ENCODE measurements at regions not wholly inside any gene's neighbourhood (a gene's known extent, or its start where the extent isn't known, plus 50 kb on each side); places are given as distances from the start of the nearest gene placed in this dataset.

DNA sequence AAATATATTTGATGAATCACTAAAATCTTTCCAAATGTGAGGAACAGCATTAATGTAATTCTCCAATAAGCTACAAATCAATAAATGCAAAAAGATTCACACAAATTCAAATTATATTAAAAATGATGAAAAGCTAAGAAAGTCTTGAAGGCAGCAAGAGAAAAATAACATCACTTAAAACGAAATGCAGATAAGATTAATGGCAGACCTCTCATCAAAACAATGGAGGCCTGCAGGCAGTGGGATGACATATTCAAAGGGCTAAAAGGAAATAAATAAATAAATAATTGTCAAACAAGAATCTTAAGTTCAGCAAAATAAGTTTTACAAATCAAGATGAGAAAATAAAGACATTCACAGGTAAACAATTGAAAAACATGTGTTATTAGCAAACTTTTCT is 952.1 kb downstream of the SLITRK6 start:
- H3K9me3 Mint-ChIP-seq, result peaks cover 0 to 13% (median 3%) of the 10 kb centered on the region in 5 donors
- H3K4me3 Mint-ChIP-seq, result no peak overlapping the region
- H3K36me3 Mint-ChIP-seq, result no peaks in the 10 kb centered on the region
- CTCF ChIA-PET, result no interaction called here
- no peaks in the 10 kb centered on the region for H3K27me3 Mint-ChIP-seq
- no peaks in the 10 kb centered on the region for H3K9me3 ChIP-seq (ENCODE audit: low read length)
- H3K4me1 ChIP-seq (ENCODE audit: insufficient read depth, low read length), result no peaks in the 10 kb centered on the region
- no peak overlapping the region for H3K27ac ChIP-seq (ENCODE audit: low read depth, low read length)
- no peaks in the 10 kb centered on the region for H3K4me1 Mint-ChIP-seq
- H3K36me3 ChIP-seq (ENCODE audit: insufficient read depth, low read length), result no peaks in the 10 kb centered on the region
- DNase-seq, result no peak
- H3K27ac Mint-ChIP-seq, result no peak overlapping the region
- no peaks in the 10 kb centered on the region for H3K27me3 ChIP-seq (ENCODE audit: insufficient read depth, low read length, poor library complexity, severe bottlenecking)
- POLR2A ChIA-PET, result no interaction called here
- no peak overlapping the region for H3K4me3 ChIP-seq (ENCODE audit: low read length)

DNA sequence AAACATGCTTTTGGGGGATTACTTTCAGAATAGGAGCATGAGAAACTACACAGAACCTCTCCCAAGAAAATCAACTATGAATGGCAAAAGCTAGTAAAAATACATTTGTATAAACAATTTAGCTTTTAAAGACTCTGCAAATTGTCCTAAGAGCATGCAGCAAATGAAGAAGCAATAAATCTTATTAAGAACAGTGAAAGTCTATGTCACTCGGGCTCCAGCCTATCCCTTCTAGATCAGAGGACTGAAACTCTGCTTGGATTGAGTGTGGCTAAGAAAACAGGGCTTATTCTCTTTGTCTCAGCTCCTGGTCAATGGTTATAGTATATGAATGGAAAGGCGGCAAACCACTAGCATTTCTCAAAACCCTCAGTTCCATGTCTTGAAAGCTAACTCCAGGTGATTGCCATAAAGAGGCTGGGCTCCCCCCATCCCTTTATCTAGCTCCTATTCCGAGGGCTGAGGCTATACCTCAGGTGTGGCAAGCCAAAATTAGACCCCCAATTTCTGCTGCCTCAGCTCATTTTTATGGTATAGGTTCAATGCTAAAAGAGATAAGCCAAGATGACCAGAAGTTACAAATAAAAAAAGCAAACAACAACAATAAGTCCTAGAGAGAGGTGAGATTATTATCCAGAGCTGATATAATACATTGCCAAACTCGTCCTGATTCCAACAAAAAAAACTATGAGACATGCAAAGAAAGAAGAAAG is 953.2 kb downstream of the SLITRK6 start:
- no peaks in the 10 kb centered on the region for H3K9me3 ChIP-seq (ENCODE audit: low read length)
- no peak overlapping the region for H3K4me3 Mint-ChIP-seq
- H3K27ac Mint-ChIP-seq, result no peak overlapping the region
- POLR2A ChIA-PET, result no interaction called here
- H3K9me3 Mint-ChIP-seq, result peaks cover 0 to 13% (median 3%) of the 10 kb centered on the region in 5 donors
- H3K27me3 Mint-ChIP-seq, result no peaks in the 10 kb centered on the region
- no peaks in the 10 kb centered on the region for H3K4me1 ChIP-seq (ENCODE audit: insufficient read depth, low read length)
- H3K4me1 Mint-ChIP-seq, result no peaks in the 10 kb centered on the region
- H3K27ac ChIP-seq (ENCODE audit: low read depth, low read length), result no peak overlapping the region
- no peaks in the 10 kb centered on the region for H3K27me3 ChIP-seq (ENCODE audit: insufficient read depth, low read length, poor library complexity, severe bottlenecking)
- no peak overlapping the region for H3K4me3 ChIP-seq (ENCODE audit: low read length)
- no peaks in the 10 kb centered on the region for H3K36me3 ChIP-seq (ENCODE audit: insufficient read depth, low read length)
- DNase-seq, result no peak
- CTCF ChIA-PET, result no interaction called here
- H3K36me3 Mint-ChIP-seq, result no peaks in the 10 kb centered on the region

DNA sequence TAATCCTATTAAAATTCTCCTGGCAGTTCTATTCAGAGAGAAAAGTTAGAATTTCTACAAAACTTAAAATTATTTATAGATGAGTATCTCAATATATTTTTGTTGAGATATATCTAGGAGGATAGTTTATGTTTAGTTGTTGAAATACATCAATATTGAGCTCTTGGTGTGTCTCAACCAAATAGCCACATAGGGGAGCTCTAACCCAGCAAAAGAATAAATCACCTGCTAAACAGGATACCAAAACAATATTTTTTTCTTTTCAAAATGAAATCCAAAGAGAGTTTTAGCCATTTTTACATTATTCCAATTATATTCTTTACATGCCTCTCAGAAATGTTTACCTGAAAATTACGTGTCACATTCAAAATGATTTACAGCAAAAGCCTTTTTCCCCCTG is 954.7 kb downstream of the SLITRK6 start:
- H3K36me3 Mint-ChIP-seq, result no peaks in the 10 kb centered on the region

DNA sequence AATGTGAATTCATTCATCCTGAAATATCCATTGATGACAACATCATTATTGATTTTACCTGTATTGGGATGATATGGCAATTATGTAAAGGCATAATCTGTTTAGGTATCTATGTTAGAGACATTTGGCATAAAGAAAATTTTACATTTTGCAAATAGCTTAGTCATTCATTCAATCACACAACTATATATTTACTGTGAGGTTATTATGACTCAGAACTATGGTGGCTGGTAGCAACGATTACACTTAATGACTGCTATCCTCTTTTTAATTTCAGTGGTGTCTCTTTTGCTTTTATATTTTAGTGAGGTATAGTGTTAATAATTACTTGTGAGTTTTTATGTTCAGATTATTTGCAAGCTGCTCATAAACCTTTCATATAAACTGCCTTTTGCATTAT is 955.9 kb downstream of the SLITRK6 start:
- Mint-ChIP-seq H3K9me3 (peaks cover 0 to 8% (median 3%) of the 10 kb centered on the region in 5 donors), H3K4me1 (no peaks in the 10 kb centered on the region), H3K36me3 (no peaks in the 10 kb centered on the region), H3K4me3 (no peak overlapping the region), H3K27ac (no peak overlapping the region), H3K27me3 (no peaks in the 10 kb centered on the region)
- Histone ChIP-seq H3K27me3 (ENCODE audit: insufficient read depth, low read length, poor library complexity, severe bottlenecking) (no peaks in the 10 kb centered on the region), H3K4me1 (ENCODE audit: insufficient read depth, low read length) (no peaks in the 10 kb centered on the region), H3K4me3 (ENCODE audit: low read length) (no peak overlapping the region), H3K36me3 (ENCODE audit: insufficient read depth, low read length) (no peaks in the 10 kb centered on the region), H3K27ac (ENCODE audit: low read depth, low read length) (no peak overlapping the region), H3K9me3 (ENCODE audit: low read length) (no peaks in the 10 kb centered on the region)
- ChIA-PET CTCF (no interaction called here), POLR2A (no interaction called here)
- DNase-seq, result no peak

More for the DNA sequence above, 954.7 kb downstream of the SLITRK6 start:
- Histone ChIP-seq H3K4me3 (ENCODE audit: low read length) (no peak overlapping the region), H3K9me3 (ENCODE audit: low read length) (no peaks in the 10 kb centered on the region), H3K27me3 (ENCODE audit: insufficient read depth, low read length, poor library complexity, severe bottlenecking) (no peaks in the 10 kb centered on the region), H3K36me3 (ENCODE audit: insufficient read depth, low read length) (no peaks in the 10 kb centered on the region), H3K27ac (ENCODE audit: low read depth, low read length) (no peak overlapping the region), H3K4me1 (ENCODE audit: insufficient read depth, low read length) (no peaks in the 10 kb centered on the region)
- no peak overlapping the region for H3K27ac Mint-ChIP-seq
- no peak overlapping the region for H3K4me3 Mint-ChIP-seq
- DNase-seq, result no peak
- peaks cover 0 to 13% (median 3%) of the 10 kb centered on the region in 5 donors for H3K9me3 Mint-ChIP-seq
- ChIA-PET CTCF (no interaction called here), POLR2A (no interaction called here)
- H3K27me3 Mint-ChIP-seq, result no peaks in the 10 kb centered on the region
- H3K4me1 Mint-ChIP-seq, result no peaks in the 10 kb centered on the region

DNA sequence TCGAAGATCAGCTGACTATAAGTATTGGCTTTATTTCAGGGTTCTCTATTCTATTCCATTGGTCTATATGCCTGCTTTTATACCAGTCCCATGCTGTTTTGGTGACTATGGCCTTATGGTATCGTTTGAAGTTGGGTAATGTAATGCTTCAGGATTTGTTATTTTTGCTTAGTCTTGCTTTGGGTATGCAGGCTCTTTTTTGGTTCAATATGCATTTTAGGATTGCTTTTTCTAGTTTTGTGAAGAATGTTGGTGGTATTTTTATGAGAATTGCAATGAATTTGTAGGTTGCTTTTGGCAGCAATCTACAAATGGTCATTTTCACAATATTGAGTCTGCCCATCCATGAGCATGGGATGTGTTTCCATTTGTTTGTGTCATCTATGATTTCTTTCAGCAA is 951.9 kb upstream of the SLITRK1 start:
- Histone ChIP-seq H3K4me3 (ENCODE audit: low read length) (no peak overlapping the region), H3K36me3 (ENCODE audit: insufficient read depth, low read length) (no peaks in the 10 kb centered on the region), H3K9me3 (ENCODE audit: low read length) (no peaks in the 10 kb centered on the region), H3K4me1 (ENCODE audit: insufficient read depth, low read length) (no peaks in the 10 kb centered on the region), H3K27me3 (ENCODE audit: insufficient read depth, low read length, poor library complexity, severe bottlenecking) (no peaks in the 10 kb centered on the region), H3K27ac (ENCODE audit: low read depth, low read length) (no peak overlapping the region)
- no peak for DNase-seq
- Mint-ChIP-seq H3K4me1 (no peaks in the 10 kb centered on the region), H3K27ac (no peak overlapping the region), H3K27me3 (no peaks in the 10 kb centered on the region), H3K9me3 (peaks cover 0 to 10% (median 2%) of the 10 kb centered on the region in 5 donors), H3K36me3 (no peaks in the 10 kb centered on the region), H3K4me3 (no peak overlapping the region)
- POLR2A ChIA-PET, result no interaction called here
- CTCF ChIA-PET, result no interaction called here

DNA sequence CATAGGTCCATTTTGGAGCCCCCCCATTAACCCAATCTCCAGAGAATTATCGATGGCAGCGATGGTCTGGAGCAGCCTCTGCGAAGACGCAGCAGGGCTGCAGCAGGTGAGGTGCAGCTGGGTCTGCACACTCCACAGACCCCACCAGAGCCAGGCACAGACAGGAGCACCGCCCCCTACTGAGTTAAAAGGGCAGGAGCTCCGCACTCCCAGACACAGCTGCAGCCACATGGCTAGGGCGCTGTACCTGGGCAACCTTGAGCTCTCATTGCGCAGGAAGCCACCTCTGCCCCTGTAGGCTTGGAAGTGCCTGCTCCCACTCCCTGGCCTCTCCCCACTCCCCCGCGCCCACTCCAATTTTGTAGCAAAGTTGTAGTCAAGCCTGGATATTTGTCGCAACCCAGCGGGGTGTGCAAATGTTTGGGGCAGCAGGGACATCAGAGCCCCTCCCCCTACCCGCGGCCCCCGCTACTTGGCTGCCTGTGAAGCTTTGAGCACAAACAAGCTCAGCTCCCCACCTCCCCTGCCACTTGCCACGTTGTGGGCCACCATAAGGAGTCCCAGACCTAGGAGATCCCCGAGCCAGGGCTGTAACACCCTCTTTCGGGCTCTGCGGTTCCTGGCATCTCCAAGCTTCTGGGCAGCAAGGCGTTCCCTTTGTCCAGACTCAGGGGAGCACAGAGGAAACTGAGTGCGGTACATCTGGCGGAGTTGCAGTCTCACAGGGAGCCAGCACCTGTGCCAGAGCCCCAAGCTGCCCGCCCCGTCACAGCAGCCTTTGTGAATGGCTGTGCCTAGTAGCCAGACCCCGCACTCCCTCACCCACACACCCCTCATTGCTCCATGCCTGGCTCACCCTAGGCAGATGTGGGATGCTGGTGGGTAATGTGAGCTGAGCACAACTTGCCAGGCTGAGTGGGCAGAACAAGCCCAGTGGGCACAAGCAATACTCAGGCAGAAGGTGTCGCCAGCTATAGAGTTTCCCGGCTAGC is 949.7 kb upstream of the SLITRK1 start:
- H3K4me3 ChIP-seq (ENCODE audit: low read length), result no peak overlapping the region
- no peaks in the 10 kb centered on the region for H3K27me3 ChIP-seq (ENCODE audit: insufficient read depth, low read length, poor library complexity, severe bottlenecking)
- Mint-ChIP-seq H3K27me3 (no peaks in the 10 kb centered on the region), H3K36me3 (no peaks in the 10 kb centered on the region), H3K9me3 (peaks cover 0 to 10% (median 2%) of the 10 kb centered on the region in 5 donors), H3K27ac (no peak overlapping the region), H3K4me3 (no peak overlapping the region), H3K4me1 (no peaks in the 10 kb centered on the region)
- no peak overlapping the region for H3K27ac ChIP-seq (ENCODE audit: low read depth, low read length)
- H3K36me3 ChIP-seq (ENCODE audit: insufficient read depth, low read length), result no peaks in the 10 kb centered on the region
- POLR2A ChIA-PET, result no interaction called here
- peak in 1 of 5 donors; percentile 37 for DNase-seq
- H3K9me3 ChIP-seq (ENCODE audit: low read length), result no peaks in the 10 kb centered on the region
- CTCF ChIA-PET, result no interaction called here
- H3K4me1 ChIP-seq (ENCODE audit: insufficient read depth, low read length), result no peaks in the 10 kb centered on the region

DNA sequence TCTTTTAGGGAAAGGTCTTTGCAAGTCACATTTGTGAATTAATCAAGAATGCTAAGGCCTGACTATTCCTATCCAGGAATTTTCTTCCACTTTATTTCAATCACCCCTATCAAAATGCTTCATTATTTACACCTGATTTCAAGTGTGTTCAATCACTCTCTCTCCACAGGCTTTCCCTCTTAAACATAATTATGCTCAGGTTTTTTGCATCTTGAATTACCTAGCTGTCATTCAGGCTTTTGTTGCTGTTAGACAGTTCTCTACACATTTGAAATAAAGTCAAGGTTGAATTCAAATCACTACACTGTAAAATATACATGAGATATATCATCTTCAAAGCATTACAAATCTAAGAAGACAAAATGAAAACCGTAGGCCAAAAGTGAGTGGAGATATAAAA is 941.3 kb upstream of the SLITRK1 start:
- POLR2A ChIA-PET, result no interaction called here
- Histone ChIP-seq H3K36me3 (ENCODE audit: insufficient read depth, low read length) (no peaks in the 10 kb centered on the region), H3K9me3 (ENCODE audit: low read length) (no peaks in the 10 kb centered on the region), H3K27me3 (ENCODE audit: insufficient read depth, low read length, poor library complexity, severe bottlenecking) (no peaks in the 10 kb centered on the region), H3K4me3 (ENCODE audit: low read length) (no peak overlapping the region), H3K4me1 (ENCODE audit: insufficient read depth, low read length) (no peaks in the 10 kb centered on the region), H3K27ac (ENCODE audit: low read depth, low read length) (no peak overlapping the region)
- no peak for DNase-seq
- H3K27me3 Mint-ChIP-seq, result peaks cover 0 to 2% of the 10 kb centered on the region in 2 donors
- no peak overlapping the region for H3K27ac Mint-ChIP-seq
- CTCF ChIA-PET, result no interaction called here
- H3K4me1 Mint-ChIP-seq, result no peaks in the 10 kb centered on the region
- peaks cover 0 to 5% (median 0%) of the 10 kb centered on the region in 5 donors for H3K9me3 Mint-ChIP-seq
- no peaks in the 10 kb centered on the region for H3K36me3 Mint-ChIP-seq
- no peak overlapping the region for H3K4me3 Mint-ChIP-seq

DNA sequence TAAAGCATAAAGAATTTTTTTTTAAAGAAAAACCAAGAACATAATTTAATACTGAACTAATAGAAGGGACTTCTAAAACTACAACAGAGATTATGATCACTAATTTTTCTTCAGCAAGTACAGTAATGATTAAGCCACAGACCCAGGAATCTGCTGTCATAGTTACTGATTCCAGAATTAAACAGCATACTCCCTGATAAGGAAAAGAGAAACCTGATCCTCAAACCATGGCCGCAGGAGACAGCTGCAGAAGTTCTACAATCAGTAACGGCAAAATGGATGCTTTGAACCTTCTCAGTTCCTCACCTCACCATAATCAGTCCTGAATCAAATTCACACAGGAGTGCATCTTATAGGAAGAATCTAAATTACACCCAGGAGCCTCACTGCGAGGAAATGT is 939.0 kb upstream of the SLITRK1 start:
- CTCF ChIA-PET, result no interaction called here
- Histone ChIP-seq H3K27me3 (ENCODE audit: insufficient read depth, low read length, poor library complexity, severe bottlenecking) (no peaks in the 10 kb centered on the region), H3K27ac (ENCODE audit: low read depth, low read length) (no peak overlapping the region), H3K4me1 (ENCODE audit: insufficient read depth, low read length) (no peaks in the 10 kb centered on the region), H3K4me3 (ENCODE audit: low read length) (no peak overlapping the region), H3K36me3 (ENCODE audit: insufficient read depth, low read length) (no peaks in the 10 kb centered on the region), H3K9me3 (ENCODE audit: low read length) (no peaks in the 10 kb centered on the region)
- Mint-ChIP-seq H3K27me3 (peaks cover 0 to 2% of the 10 kb centered on the region in 2 donors), H3K27ac (no peak overlapping the region), H3K9me3 (peaks cover 0 to 12% (median 0%) of the 10 kb centered on the region in 5 donors), H3K36me3 (no peaks in the 10 kb centered on the region), H3K4me3 (no peak overlapping the region), H3K4me1 (no peaks in the 10 kb centered on the region)
- POLR2A ChIA-PET, result no interaction called here
- no peak for DNase-seq
